ENCODE measurements at regions not wholly inside any gene's neighbourhood (a gene's known extent, or its start where the extent isn't known, plus 50 kb on each side); places are given as distances from the start of the nearest gene placed in this dataset.

DNA sequence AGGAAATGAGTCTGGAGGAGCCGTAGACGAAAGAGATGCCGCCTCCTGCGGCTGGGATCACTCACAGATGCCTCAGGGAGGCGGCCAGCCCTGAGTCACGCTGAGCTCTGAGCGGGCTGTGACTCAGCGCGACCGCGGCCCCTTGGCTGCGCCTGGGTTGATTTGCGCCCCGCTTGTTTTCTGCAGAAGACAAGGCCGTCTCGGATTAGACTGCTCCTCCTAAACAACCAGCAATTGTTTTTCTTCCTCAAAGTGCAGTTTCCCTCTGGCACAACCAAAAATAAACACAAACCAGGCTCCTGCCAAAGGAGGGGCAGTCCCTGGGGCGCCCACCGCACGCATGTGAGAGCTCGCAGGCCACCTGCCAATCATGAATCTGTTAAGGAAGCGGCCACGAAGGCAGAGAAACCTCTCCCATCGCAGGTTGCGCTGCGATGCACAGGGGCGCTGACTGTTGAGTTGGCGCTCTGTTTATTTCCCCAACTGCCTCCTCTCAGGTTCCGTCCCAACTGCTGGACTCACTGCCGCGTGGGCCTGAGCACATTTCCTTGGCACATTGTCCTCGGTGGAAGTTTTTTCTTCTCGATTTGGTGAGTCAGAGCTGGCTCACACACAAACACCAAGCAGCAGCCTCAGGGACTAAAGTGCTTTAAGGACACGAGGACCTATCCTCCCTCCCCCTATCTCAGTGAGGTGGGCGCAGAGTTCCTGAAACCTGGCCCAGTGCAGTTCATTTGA lies 85.2 kb upstream of the NDUFV2 start:
- 25 to 32% methylated on average over 29 to 30 of the region's 34 CpGs for WGBS, 2 donors
- Histone ChIP-seq H3K4me3 (replicated peaks in 1 of 3) (no peak overlapping the region), H3K27me3 (no peaks in the 10 kb centered on the region), H3K27ac (peak overlapping the region; percentile 39 to 76 (median 64)), H3K9me3 (no peaks in the 10 kb centered on the region), H3K36me3 (no peaks in the 10 kb centered on the region), H3K4me1 (peaks cover 0 to 10% of the 10 kb centered on the region in 2 donors)
- intact Hi-C loops (cut with DNase I) = no loop called here
- peak; percentile 40 to 46 for DNase-seq
- TF ChIP-seq POLR2A (IDR thresholded peaks at IDR 0.05) = no peak
- TF ChIP-seq, protein P1, sequence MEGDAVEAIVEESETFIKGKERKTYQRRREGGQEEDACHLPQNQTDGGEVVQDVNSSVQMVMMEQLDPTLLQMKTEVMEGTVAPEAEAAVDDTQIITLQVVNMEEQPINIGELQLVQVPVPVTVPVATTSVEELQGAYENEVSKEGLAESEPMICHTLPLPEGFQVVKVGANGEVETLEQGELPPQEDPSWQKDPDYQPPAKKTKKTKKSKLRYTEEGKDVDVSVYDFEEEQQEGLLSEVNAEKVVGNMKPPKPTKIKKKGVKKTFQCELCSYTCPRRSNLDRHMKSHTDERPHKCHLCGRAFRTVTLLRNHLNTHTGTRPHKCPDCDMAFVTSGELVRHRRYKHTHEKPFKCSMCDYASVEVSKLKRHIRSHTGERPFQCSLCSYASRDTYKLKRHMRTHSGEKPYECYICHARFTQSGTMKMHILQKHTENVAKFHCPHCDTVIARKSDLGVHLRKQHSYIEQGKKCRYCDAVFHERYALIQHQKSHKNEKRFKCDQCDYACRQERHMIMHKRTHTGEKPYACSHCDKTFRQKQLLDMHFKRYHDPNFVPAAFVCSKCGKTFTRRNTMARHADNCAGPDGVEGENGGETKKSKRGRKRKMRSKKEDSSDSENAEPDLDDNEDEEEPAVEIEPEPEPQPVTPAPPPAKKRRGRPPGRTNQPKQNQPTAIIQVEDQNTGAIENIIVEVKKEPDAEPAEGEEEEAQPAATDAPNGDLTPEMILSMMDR (IDR thresholded peaks at IDR 0.05) = no peak

DNA sequence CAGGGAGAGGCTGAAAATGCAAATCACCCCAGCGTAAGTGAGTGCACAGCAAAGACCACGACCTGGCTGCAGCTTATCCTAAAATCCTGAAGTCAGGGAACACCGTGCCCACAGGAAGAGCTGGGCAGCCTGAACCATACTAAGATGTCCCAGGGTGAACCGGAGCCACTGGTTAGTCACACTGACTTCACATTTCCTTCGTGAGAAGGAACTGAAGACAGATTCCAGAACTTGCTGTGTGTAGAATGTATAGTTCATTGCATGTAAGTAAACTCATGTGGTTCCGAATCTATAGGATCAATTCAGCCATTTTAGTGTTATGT lies 84.6 kb upstream of the NDUFV2 start:
- TF ChIP-seq, protein P1 (IDR thresholded peaks at IDR 0.05) = no peak
- TF ChIP-seq POLR2A (IDR thresholded peaks at IDR 0.05) = no peak
- Histone ChIP-seq H3K27me3 (no peaks in the 10 kb centered on the region), H3K27ac (peak overlapping the region in 2 of 3 donors; percentile 64 to 76), H3K36me3 (no peaks in the 10 kb centered on the region), H3K4me3 (replicated peaks in 1 of 3) (no peak overlapping the region), H3K4me1 (peaks cover 0 to 10% of the 10 kb centered on the region in 2 donors), H3K9me3 (no peaks in the 10 kb centered on the region)
- WGBS, 2 donors = 61 to 65% methylated on average over 5 to 6 of the region's 6 CpGs
- intact Hi-C loops (cut with DNase I) = no loop called here
- no peak for DNase-seq

DNA sequence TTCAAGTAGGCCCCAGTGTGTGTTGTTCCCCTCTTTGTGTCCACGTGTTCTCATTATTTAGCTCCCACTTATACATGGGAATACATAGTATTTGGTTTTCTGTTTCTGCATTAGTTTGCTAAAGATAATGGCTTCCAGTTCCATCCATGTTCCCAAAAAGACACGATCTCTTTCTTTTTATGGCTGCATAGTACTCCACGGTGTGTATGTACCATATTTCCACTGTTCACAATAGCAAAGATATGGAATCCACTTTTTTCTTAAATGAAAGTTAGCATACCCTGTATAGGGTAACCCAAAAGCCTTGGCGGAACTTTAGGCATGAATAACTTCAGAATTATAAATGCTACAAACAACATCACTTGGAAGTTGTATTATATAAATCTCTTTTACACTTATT lies 83.4 kb upstream of the NDUFV2 start:
- H3K27ac ChIP-seq = no peak overlapping the region
- H3K9me3 ChIP-seq = no peaks in the 10 kb centered on the region
- 98% methylated on average over 4 of the region's 4 CpGs for WGBS, 2 donors
- intact Hi-C loops (cut with DNase I) = no loop called here
- DNase-seq = no peak
- H3K4me1 ChIP-seq = peaks cover 0 to 10% of the 10 kb centered on the region in 2 donors
- TF ChIP-seq, protein P1 (IDR thresholded peaks at IDR 0.05) = no peak
- H3K4me3 ChIP-seq (replicated peaks in 1 of 3) = no peak overlapping the region
- no peaks in the 10 kb centered on the region for H3K36me3 ChIP-seq
- no peaks in the 10 kb centered on the region for H3K27me3 ChIP-seq

GRCh38 chr18:9020221-9020620 lies 82.3 kb upstream of the NDUFV2 start:
- no peak for TF ChIP-seq POLR2A (IDR thresholded peaks at IDR 0.05)
- TF ChIP-seq, protein P1 (IDR thresholded peaks at IDR 0.05) = no peak
- H3K4me1 ChIP-seq = peaks cover 0 to 10% of the 10 kb centered on the region in 2 donors
- H3K4me3 ChIP-seq (replicated peaks in 1 of 3) = no peak overlapping the region
- DNase-seq = no peak
- no peaks in the 10 kb centered on the region for H3K27me3 ChIP-seq
- 91 to 92% methylated on average over 3 of the region's 3 CpGs for WGBS, 2 donors
- H3K27ac ChIP-seq = no peak overlapping the region
- no peaks in the 10 kb centered on the region for H3K36me3 ChIP-seq
- no peaks in the 10 kb centered on the region for H3K9me3 ChIP-seq
- intact Hi-C loops (cut with DNase I) = no loop called here

GRCh38 chr18:9021458-9021857 lies 81.0 kb upstream of the NDUFV2 start:
- TF ChIP-seq, protein P1 (IDR thresholded peaks at IDR 0.05) = no peak
- TF ChIP-seq POLR2A (IDR thresholded peaks at IDR 0.05) = no peak
- no peaks in the 10 kb centered on the region for H3K9me3 ChIP-seq
- H3K4me1 ChIP-seq = peaks cover 0 to 10% of the 10 kb centered on the region in 2 donors
- no peaks in the 10 kb centered on the region for H3K36me3 ChIP-seq
- 94 to 99% methylated on average over 3 of the region's 3 CpGs for WGBS, 2 donors
- DNase-seq = no peak
- no peak overlapping the region for H3K27ac ChIP-seq
- intact Hi-C loops (cut with DNase I) = no loop called here
- H3K27me3 ChIP-seq = no peaks in the 10 kb centered on the region
- H3K4me3 ChIP-seq (replicated peaks in 1 of 3) = no peak overlapping the region

Measured in thyroid gland (tissue), 4 donors.